Smooth muscle cell (in vitro differentiated cells): ENCODE measurements at regions not wholly inside any gene's neighbourhood (a gene's known extent, or its start where the extent isn't known, plus 50 kb on each side); places are given as distances from the start of the nearest gene placed in this dataset.

Experiments
- DNase-seq: peaks from one replicate; lab custom pipeline; 2025; ENCODE audit not compliant: unreplicated experiment; lab: John Stamatoyannopoulos, UW
- H2AFZ ChIP-seq: fragments of 200-600 bp; sonication (generic); 2 replicates; pipeline ENCODE4 v1.6.0; 2016; ENCODE audit warnings: antibody characterized with exemption, low read depth, mild to moderate bottlenecking
- H3F3A ChIP-seq: fragments of 200-600 bp; sonication (generic); 2 replicates; pipeline ENCODE4 v1.6.0; 2017; ENCODE audit warnings: antibody characterized with exemption, low read depth
- H3K27ac ChIP-seq: fragments of 200-600 bp; sonication (generic); 2 replicates; pipeline ENCODE4 v1.5.1; 2016; ENCODE audit warnings: low read depth, mild to moderate bottlenecking
- H3K27me3 ChIP-seq: fragments of 200-600 bp; sonication (generic); 2 replicates; pipeline ENCODE4 v1.6.1; 2016; ENCODE audit warnings: low read depth, mild to moderate bottlenecking
- H3K36me3 ChIP-seq: fragments of 200-600 bp; sonication (generic); 2 replicates; pipeline ENCODE4 v1.5.1; 2016; ENCODE audit warnings: low read depth
- H3K4me1 ChIP-seq: fragments of 200-600 bp; sonication (generic); 2 replicates; pipeline ENCODE4 v1.5.1; 2016; ENCODE audit warnings: low read depth
- H3K4me2 ChIP-seq: fragments of 200-600 bp; sonication (generic); 2 replicates; pipeline ENCODE4 v1.6.0; 2016; ENCODE audit warnings: mild to moderate bottlenecking
- H3K4me3 ChIP-seq: fragments of 200-600 bp; sonication (generic); 2 replicates; pipeline ENCODE4 v1.5.1; 2016; ENCODE audit warnings: mild to moderate bottlenecking
- H3K79me2 ChIP-seq: fragments of 200-600 bp; sonication (generic); 2 replicates; pipeline ENCODE4 v1.6.0; 2016; ENCODE audit warnings: low read depth, mild to moderate bottlenecking
- H3K9ac ChIP-seq: fragments of 200-600 bp; sonication (generic); 2 replicates; pipeline ENCODE4 v1.6.0; 2016; ENCODE audit warnings: low read depth
- H3K9me3 ChIP-seq: fragments of 200-600 bp; sonication (generic); replicated peaks from 2 replicates; pipeline ENCODE4 v1.5.1; 2016; ENCODE audit warnings: low read depth
- H4K20me1 ChIP-seq: fragments of 200-600 bp; sonication (generic); 2 replicates; pipeline ENCODE4 v1.6.0; 2016; ENCODE audit warnings: low read depth
- WGBS: methylation state at CpG from one replicate; pipeline ENCODE4 v1.1.7; 2016; ENCODE audit warnings: low lambda C conversion rate; 5-methylcytosine and 5-hydroxymethylcytosine counted together
- TF ChIP-seq, protein P1 (sequence below): fragments of 200-600 bp; sonication (generic); IDR thresholded peaks from 2 replicates; pipeline ENCODE4 v1.5.1; 2017; ENCODE audit warnings: borderline replicate concordance, mild to moderate bottlenecking, antibody characterized with exemption; ENCODE audit not compliant: insufficient read depth, poor library complexity, severe bottlenecking

DNA sequence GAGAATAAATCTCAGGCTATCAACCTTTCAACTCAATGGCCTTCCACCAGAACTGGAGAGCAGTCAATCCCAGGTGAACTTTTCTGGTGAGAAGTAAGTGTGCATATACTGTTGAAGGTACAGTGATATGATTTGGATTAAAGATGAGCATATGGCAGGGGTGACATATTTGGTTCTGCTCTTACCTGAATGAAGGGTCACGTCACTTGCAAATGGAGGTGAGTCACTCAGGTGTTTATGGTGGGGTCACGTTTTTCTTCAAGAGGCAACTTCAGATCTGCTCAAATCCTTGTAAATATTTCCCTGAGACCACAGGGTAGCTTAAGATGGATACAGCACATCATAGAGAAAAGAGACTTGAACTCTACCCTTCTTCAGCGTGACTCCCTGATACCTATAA lies 143.2 kb downstream of the BRMS1L start:
- WGBS = 73% methylated on average over 3 of the region's 3 CpGs

DNA sequence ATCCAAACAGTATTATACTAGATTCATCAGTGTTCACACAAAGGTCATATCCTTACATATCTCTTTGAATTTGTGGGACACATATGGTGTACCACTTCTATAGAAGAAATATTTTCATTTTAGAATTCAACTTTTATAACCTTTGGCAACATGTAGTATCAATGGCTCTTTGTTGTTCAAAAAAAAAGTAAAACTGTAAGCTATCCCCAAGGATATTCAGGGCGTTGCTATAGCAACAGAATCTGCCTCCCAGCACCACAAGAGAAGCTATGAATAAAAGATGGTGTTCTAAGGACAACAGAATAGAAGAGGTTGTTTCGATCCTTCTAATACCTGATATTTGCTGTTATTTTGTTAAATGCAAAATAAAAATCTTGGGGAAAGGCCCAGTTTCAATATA lies 139.3 kb downstream of the BRMS1L start:
- Histone ChIP-seq H3F3A (no peaks in the 10 kb centered on the region), H3K27ac (no peak overlapping the region), H3K79me2 (no peaks in the 10 kb centered on the region), H3K9ac (no peak overlapping the region), H3K4me2 (no peak overlapping the region), H3K9me3 (no peaks in the 10 kb centered on the region), H3K27me3 (no peaks in the 10 kb centered on the region), H2AFZ (no peak overlapping the region), H4K20me1 (no peaks in the 10 kb centered on the region), H3K4me3 (no peak overlapping the region), H3K4me1 (peaks cover 6% of the 10 kb centered on the region), H3K36me3 (no peaks in the 10 kb centered on the region)
- 91% methylated on average over 2 of the region's 2 CpGs for WGBS
- DNase-seq = no peak
- TF ChIP-seq, protein P1, sequence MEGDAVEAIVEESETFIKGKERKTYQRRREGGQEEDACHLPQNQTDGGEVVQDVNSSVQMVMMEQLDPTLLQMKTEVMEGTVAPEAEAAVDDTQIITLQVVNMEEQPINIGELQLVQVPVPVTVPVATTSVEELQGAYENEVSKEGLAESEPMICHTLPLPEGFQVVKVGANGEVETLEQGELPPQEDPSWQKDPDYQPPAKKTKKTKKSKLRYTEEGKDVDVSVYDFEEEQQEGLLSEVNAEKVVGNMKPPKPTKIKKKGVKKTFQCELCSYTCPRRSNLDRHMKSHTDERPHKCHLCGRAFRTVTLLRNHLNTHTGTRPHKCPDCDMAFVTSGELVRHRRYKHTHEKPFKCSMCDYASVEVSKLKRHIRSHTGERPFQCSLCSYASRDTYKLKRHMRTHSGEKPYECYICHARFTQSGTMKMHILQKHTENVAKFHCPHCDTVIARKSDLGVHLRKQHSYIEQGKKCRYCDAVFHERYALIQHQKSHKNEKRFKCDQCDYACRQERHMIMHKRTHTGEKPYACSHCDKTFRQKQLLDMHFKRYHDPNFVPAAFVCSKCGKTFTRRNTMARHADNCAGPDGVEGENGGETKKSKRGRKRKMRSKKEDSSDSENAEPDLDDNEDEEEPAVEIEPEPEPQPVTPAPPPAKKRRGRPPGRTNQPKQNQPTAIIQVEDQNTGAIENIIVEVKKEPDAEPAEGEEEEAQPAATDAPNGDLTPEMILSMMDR = no peak

More for the DNA sequence above, 143.2 kb downstream of the BRMS1L start:
- Histone ChIP-seq H4K20me1 (no peaks in the 10 kb centered on the region), H2AFZ (no peak overlapping the region), H3K27ac (no peak overlapping the region), H3K9ac (no peak overlapping the region), H3K79me2 (no peaks in the 10 kb centered on the region), H3F3A (no peaks in the 10 kb centered on the region), H3K4me2 (no peak overlapping the region), H3K36me3 (no peaks in the 10 kb centered on the region), H3K4me1 (peaks cover 6% of the 10 kb centered on the region), H3K27me3 (no peaks in the 10 kb centered on the region), H3K4me3 (no peak overlapping the region), H3K9me3 (no peaks in the 10 kb centered on the region)
- no peak for DNase-seq
- TF ChIP-seq, protein P1 = no peak

DNA sequence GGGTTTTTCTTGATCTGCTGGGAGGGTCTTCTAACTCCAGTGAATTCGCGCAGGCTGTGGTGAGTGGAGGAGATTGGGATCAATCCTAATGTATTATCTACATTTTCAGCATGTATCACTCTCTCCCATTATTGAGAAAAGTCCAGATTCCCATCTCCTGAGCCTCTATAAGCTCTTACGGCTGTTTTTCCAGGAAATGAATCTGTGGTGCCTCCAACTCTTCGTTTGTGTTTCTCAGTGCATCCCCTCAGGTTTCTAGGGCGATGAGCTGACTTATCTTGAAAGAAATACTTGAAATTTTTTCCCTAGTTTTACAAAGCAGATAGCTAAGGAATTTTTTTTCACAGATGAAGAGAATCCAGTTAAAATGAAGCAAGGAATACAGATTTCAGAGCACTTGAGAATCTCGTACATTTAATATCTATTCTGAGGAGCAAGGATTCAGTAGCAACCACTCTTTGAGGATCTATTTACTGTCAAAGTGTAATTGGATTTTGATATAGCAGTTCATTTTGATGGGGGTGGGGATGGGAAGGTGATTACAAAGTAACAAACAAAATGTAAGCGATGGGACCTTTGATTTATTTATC lies 138.7 kb downstream of the BRMS1L start:
- H3K27me3 ChIP-seq = no peaks in the 10 kb centered on the region
- peaks cover 6% of the 10 kb centered on the region for H3K4me1 ChIP-seq
- no peak for DNase-seq
- no peak overlapping the region for H3K4me2 ChIP-seq
- no peaks in the 10 kb centered on the region for H3K9me3 ChIP-seq
- no peak overlapping the region for H3K9ac ChIP-seq
- H3K27ac ChIP-seq = no peak overlapping the region
- WGBS = 53% methylated on average over 7 of the region's 7 CpGs
- no peaks in the 10 kb centered on the region for H3K79me2 ChIP-seq
- no peaks in the 10 kb centered on the region for H3F3A ChIP-seq
- no peak overlapping the region for H3K4me3 ChIP-seq
- no peaks in the 10 kb centered on the region for H3K36me3 ChIP-seq
- TF ChIP-seq, protein P1 = no peak
- no peaks in the 10 kb centered on the region for H4K20me1 ChIP-seq
- no peak overlapping the region for H2AFZ ChIP-seq

DNA sequence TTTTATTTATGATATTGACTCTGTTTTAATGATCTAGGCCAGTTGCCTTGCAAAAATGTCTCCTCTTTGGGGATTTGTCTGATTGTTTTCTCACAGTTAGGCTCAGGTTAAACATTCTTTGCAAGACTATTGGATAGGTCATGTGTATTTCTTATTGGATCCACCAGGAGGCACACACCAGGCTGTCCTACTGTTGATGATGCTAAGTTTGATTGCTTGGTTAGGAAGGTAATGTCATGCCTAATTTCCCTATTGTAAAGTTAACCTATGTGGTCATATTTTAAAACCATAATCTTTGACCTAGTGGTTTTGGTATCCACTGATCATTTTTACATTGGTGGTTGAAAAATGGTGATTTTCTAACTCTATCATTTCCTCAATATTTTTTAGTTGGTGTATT lies 137.1 kb downstream of the BRMS1L start:
- H3K9ac ChIP-seq = no peak overlapping the region
- DNase-seq = no peak
- no peak overlapping the region for H3K4me2 ChIP-seq
- no peak overlapping the region for H3K4me3 ChIP-seq
- no peaks in the 10 kb centered on the region for H3K9me3 ChIP-seq
- peaks cover 6% of the 10 kb centered on the region for H3K4me1 ChIP-seq
- no peaks in the 10 kb centered on the region for H3K27me3 ChIP-seq
- H3F3A ChIP-seq = no peaks in the 10 kb centered on the region
- H3K27ac ChIP-seq = no peak overlapping the region
- TF ChIP-seq, protein P1 = no peak
- H2AFZ ChIP-seq = no peak overlapping the region
- H3K36me3 ChIP-seq = no peaks in the 10 kb centered on the region
- no peaks in the 10 kb centered on the region for H4K20me1 ChIP-seq
- H3K79me2 ChIP-seq = no peaks in the 10 kb centered on the region
